Heart left ventricle (tissue), 13 donors: ENCODE measurements at regions not wholly inside any gene's neighbourhood (a gene's known extent, or its start where the extent isn't known, plus 50 kb on each side); places are given as distances from the start of the nearest gene placed in this dataset.

ENCODE experiments used
- CTCF ChIP-seq, 12 donors: fragments of 200-600 bp; sonication (generic) in 4 of 12; IDR thresholded peaks; one replicate each; pipeline versions ENCODE4 v1.5.0 to v1.8.0; 2018 to 2022; ENCODE audit warnings: antibody characterized with exemption in 12 of 12, mild to moderate bottlenecking in 5 of 12
- POLR2A ChIP-seq, 2 donors: fragments of 450-650 bp; IDR thresholded peaks; one replicate each; pipeline ENCODE4 v1.6.1; 2017; ENCODE audit warnings: antibody characterized with exemption in 2 of 2, mild to moderate bottlenecking in 2 of 2, moderate library complexity in 2 of 2
- donor health status: ischemic (EF 13 %, LVEDD 7.1; RV severe dilation, severe dysfunction).
- donor health status: DM: no; HTN: yes; CAD: no.
- donor health status: DM: no; HTN: no; CAD: no.
- donor health status: ischemic (EF 25% LVEDD 6.9; RV normal size, moderate dysfunction).
- donor health status: ischemic (EF 25% LVEDD 5.7; RV mildly dilated, moderate dysfunction).
- donor health status: ischemic (EF 35%, LVEDD 5.7; RV mildly dilated, moderate dysfunction).
- donor health status: nonischemic (EF 11% LVEDD 7.7; RV severe dilation, severe dysfunction).
- donor health status: DM: yes; HTN: yes; CAD: no.
- donor health status: PGD.
- donor health status: ischemic (EF 29% LVEDD 5.4; RV normal size, mild dysfunction).
- donor health status: nonischemic (EF 23%, LVEDD 6.1; RV moderate dilation, normal function).

GRCh38 chr5:153308282-153308681 lies 182.2 kb upstream of the GRIA1 start:
- TF ChIP-seq CTCF (IDR thresholded peaks at IDR 0.05) (no peak), POLR2A (IDR thresholded peaks at IDR 0.05) (no peak)
